AG10803 (cell line): ENCODE measurements at regions not wholly inside any gene's neighbourhood (a gene's known extent, or its start where the extent isn't known, plus 50 kb on each side); places are given as distances from the start of the nearest gene placed in this dataset.

Experiments
- DNase-seq: peaks from one replicate; pipeline ENCODE4 v3.0.0; 2010; ENCODE audit warnings: low read depth
- H3K4me3 ChIP-seq: 2 replicates; pipeline ENCODE4 v1.5.1; 2011; ENCODE audit warnings: mild to moderate bottlenecking, low read length, control low read depth
- TF ChIP-seq, protein P1 (sequence below): conservative IDR thresholded peaks from 2 replicates; pipeline ENCODE4 v1.5.1; 2011; ENCODE audit warnings: mild to moderate bottlenecking, low read length, control low read depth, inconsistent platforms

DNA sequence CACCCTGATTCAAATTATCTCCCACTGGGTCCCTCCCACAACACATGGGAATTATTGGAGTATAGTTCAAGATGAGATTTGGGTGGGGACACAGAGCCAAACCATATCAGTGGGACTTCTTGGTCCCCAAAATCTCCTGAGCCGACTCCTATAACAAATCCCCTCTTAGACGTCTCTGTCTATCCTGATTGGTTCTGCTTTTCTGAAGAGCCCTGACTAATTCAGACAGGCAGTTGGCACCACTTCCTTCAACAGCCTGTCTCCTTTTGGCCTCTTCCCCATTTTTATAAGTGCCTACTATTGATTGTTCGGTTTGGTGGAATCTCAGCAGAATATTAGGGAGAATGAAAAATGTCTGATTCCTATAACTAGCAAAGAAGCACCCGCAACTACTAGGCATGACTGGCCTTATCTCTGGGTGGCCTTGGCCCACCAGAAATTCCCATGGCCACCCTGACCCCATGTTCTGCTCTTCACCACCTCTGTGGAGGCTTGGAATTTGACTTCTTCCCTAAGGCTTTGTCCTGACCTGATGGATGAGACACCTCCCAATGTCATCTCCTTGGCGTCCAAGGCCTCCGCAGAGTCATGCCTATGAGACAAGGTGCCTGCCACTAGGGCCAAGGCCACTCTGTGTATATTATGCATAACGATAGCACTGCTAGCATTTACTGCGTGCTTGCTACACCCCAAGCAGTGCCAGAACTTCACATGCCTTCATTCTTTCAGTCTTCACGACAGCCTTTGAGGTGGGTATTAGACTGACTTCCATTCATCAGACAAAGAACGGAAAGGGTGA is 218.9 kb upstream of the COPS8 start:
- TF ChIP-seq, protein P1, sequence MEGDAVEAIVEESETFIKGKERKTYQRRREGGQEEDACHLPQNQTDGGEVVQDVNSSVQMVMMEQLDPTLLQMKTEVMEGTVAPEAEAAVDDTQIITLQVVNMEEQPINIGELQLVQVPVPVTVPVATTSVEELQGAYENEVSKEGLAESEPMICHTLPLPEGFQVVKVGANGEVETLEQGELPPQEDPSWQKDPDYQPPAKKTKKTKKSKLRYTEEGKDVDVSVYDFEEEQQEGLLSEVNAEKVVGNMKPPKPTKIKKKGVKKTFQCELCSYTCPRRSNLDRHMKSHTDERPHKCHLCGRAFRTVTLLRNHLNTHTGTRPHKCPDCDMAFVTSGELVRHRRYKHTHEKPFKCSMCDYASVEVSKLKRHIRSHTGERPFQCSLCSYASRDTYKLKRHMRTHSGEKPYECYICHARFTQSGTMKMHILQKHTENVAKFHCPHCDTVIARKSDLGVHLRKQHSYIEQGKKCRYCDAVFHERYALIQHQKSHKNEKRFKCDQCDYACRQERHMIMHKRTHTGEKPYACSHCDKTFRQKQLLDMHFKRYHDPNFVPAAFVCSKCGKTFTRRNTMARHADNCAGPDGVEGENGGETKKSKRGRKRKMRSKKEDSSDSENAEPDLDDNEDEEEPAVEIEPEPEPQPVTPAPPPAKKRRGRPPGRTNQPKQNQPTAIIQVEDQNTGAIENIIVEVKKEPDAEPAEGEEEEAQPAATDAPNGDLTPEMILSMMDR, result no peak
- H3K4me3 ChIP-seq, result no peak overlapping the region
- no peak for DNase-seq

DNA sequence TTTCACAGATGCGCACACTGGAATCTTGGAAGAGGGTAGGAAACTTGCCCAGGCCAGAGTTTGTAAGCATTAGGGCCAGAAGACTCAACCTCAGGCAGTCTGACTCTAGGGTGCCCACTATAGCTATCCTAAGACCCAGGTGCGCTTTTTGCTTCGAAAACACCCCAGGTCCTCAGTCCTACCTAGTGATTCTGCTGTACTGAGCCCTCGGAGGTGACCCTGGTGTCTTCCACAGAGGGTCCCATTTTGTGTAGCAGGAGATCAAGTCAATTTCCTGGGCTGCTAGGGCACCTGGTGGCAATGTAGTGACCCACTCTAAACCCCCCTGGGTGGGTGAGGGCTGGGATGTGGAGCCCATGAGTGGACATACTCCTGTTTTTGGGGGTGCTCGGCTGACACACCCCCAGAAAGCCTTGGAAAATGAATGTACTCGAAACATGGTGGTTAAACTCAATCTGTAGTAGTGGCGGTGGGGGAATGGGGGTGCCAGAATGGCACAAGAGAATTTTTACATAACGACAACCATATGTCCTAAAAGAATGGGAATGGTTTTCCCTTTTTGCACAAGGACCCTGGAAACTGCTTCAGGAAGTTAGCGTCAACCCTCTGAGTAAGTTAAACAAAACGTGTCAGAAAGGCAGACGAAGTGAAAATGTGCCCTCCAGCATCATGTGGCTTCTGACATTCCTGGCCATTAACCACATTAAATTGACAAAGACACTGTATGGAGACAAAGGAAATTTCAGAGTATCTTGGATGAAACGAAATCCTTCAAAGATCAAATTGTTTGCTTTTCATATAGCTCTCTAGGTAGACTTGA is 218.0 kb upstream of the COPS8 start:
- no peak overlapping the region for H3K4me3 ChIP-seq
- peak; percentile 77 for DNase-seq
- TF ChIP-seq, protein P1, result no peak

DNA sequence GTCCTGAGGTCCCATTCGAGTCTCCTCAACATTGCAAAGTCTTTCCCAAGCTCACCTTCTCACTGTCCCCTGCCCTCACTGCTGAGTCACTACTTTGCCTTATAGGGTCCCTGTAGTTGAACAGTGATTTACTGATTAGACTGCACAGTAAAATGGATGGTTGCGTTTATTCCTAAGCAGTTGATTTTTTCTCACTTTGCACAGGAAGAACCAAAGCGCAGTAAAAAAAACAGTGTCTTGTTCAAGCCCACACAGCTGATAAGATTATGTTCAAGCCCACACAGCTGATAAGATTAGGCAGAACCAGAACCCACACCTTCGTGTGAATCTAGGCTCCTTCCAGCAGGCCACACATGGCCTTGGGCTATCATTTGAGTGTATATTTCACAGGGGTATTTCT is 215.3 kb upstream of the COPS8 start:
- H3K4me3 ChIP-seq, result no peak overlapping the region
- TF ChIP-seq, protein P1, result no peak
- DNase-seq, result no peak

DNA sequence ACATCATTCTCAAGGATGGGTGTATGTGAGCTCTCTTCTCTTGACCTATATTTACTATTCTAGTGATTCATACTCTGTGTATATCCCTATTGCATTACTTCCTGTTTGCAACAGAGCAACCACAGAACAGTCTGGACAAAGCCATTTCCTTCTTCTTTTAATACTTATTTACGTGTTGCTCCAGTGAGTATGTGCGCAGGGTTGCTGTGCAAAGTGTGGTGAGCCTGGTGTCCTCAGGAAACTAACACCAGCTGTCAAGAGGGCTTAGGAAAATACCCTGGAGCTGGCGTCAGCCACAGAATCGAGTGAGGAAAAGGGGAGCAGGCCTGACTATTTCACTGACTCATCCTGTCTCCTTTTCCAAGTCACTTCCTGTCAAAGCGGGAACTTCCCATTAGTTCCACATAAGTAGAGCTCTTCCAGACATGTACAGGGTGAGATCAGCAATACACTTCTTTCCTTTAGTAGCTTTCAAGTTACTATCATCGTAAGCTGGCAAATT is 214.1 kb upstream of the COPS8 start:
- peak; percentile 99 for DNase-seq
- TF ChIP-seq, protein P1, result no peak
- H3K4me3 ChIP-seq, result no peak overlapping the region

DNA sequence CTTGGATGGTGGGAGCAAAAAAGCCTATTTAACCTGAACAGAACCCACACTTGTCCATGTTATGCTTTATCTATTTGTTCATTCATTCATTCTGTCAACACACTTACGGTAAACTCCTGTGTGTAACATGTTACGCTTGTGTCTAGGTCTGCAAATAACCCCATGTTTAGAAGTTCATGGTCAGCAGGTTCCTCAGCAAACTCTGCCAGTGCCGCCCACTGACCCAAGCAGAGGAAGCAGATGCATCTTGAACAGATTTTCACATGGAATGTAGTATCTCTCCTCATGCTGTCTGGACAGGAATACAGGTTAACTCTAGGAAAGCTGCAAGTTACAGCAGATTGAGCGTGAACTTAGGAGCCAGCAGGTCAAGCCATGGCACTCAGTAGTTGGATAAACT is 213.7 kb upstream of the COPS8 start:
- TF ChIP-seq, protein P1, result no peak
- DNase-seq, result no peak
- no peak overlapping the region for H3K4me3 ChIP-seq

DNA sequence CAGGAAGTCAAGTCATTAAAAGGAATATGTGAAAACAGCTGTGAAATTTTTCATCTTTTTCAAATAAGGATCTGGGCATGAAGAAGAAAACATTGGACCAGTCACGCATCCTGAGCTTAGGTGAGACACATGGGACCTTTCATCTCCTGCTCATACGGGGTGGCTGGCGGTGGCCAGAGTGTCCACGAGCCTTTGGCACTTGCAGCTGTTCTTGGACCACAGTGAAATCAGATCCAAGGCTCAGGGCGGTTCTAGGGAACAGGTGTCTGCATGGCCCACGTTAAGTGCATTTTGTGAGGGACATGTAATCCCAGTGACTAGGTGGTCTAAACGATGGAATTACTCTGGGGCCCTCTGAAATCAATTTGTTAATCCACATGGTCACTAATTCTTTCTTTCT is 212.7 kb upstream of the COPS8 start:
- DNase-seq, result no peak
- no peak overlapping the region for H3K4me3 ChIP-seq
- TF ChIP-seq, protein P1, result no peak
